ENCODE measurements at regions not wholly inside any gene's neighbourhood (a gene's known extent, or its start where the extent isn't known, plus 50 kb on each side); places are given as distances from the start of the nearest gene placed in this dataset.

GRCh38 chr1:99198393-99198792 lies 65.9 kb upstream of the PLPPR4 start:
- Histone ChIP-seq H3K36me3 (ENCODE audit: control insufficient read depth, insufficient read depth, low read length) (no peaks in the 10 kb centered on the region), H3K4me3 (ENCODE audit: low read depth, low read length) (no peak overlapping the region), H3K27me3 (ENCODE audit: control insufficient read depth, insufficient read depth, low read length) (no peaks in the 10 kb centered on the region)
- TF ChIP-seq, protein P1, sequence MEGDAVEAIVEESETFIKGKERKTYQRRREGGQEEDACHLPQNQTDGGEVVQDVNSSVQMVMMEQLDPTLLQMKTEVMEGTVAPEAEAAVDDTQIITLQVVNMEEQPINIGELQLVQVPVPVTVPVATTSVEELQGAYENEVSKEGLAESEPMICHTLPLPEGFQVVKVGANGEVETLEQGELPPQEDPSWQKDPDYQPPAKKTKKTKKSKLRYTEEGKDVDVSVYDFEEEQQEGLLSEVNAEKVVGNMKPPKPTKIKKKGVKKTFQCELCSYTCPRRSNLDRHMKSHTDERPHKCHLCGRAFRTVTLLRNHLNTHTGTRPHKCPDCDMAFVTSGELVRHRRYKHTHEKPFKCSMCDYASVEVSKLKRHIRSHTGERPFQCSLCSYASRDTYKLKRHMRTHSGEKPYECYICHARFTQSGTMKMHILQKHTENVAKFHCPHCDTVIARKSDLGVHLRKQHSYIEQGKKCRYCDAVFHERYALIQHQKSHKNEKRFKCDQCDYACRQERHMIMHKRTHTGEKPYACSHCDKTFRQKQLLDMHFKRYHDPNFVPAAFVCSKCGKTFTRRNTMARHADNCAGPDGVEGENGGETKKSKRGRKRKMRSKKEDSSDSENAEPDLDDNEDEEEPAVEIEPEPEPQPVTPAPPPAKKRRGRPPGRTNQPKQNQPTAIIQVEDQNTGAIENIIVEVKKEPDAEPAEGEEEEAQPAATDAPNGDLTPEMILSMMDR (IDR thresholded peaks at IDR 0.05; ENCODE audit: insufficient read depth, low read length, poor library complexity, severe bottlenecking): no peak
- no peak for DNase-seq (ENCODE audit: low read depth)

GRCh38 chr1:99207216-99207615 lies 57.1 kb upstream of the PLPPR4 start:
- no peak overlapping the region for H3K4me3 ChIP-seq (ENCODE audit: low read depth, low read length)
- no peak for DNase-seq (ENCODE audit: low read depth)
- TF ChIP-seq, protein P1 (IDR thresholded peaks at IDR 0.05; ENCODE audit: insufficient read depth, low read length, poor library complexity, severe bottlenecking): no peak
- H3K36me3 ChIP-seq (ENCODE audit: control insufficient read depth, insufficient read depth, low read length): no peaks in the 10 kb centered on the region
- no peaks in the 10 kb centered on the region for H3K27me3 ChIP-seq (ENCODE audit: control insufficient read depth, insufficient read depth, low read length)
